ENCODE measurements at regions not wholly inside any gene's neighbourhood (a gene's known extent, or its start where the extent isn't known, plus 50 kb on each side); places are given as distances from the start of the nearest gene placed in this dataset.

- no peak overlapping the region for H2BK20ac ChIP-seq (ENCODE audit: low read depth, low read length)
- no peaks in the 10 kb centered on the region for H3K27me3 ChIP-seq (ENCODE audit: control insufficient read depth, insufficient read depth, low read length)
- H3K4ac ChIP-seq (ENCODE audit: low read depth, low read length): no peak overlapping the region
- peaks cover 48% of the 10 kb centered on the region for H3K9me3 ChIP-seq (ENCODE audit: control insufficient read depth, insufficient read depth, low read length)
- in situ Hi-C loops (cut with MboI; ENCODE audit: low sequenced_read_pairs): no loop called here
- no peaks in the 10 kb centered on the region for H3K79me1 ChIP-seq (ENCODE audit: low read depth in 1 of 2, low read length in 2 of 2)
- no TSS peak for BruUV-seq (replicated peaks)
- no peak overlapping the region for H4K5ac ChIP-seq (ENCODE audit: low read depth, low read length)
- POLR2A ChIA-PET (ENCODE audit: unreplicated experiment): no interaction called here
- H2BK120ac ChIP-seq (ENCODE audit: low read depth, low read length): no peak overlapping the region
- intact Hi-C loops (cut with micrococcal nuclease): no loop called here
- H3K9me1 ChIP-seq (ENCODE audit: insufficient read depth, low read length): no peaks in the 10 kb centered on the region
- H4K91ac ChIP-seq (ENCODE audit: insufficient read depth, low read depth, low read length): no peak overlapping the region
- no peak overlapping the region for H2BK15ac ChIP-seq (ENCODE audit: low read depth, low read length)
- no peak for TF ChIP-seq CHD1 (IDR thresholded peaks at IDR 0.05; ENCODE audit: low read depth, low read length)
- TF ChIP-seq RFX5 (IDR thresholded peaks at IDR 0.05; ENCODE audit: low read depth, low read length): no peak
- no peak for DNase-seq
- H2BK5ac ChIP-seq (ENCODE audit: low read depth, low read length, poor library complexity, severe bottlenecking): no peak overlapping the region
- no peak overlapping the region for H2AK9ac ChIP-seq (replicated peaks; ENCODE audit: low read depth, low read length, poor library complexity)
- H3K9ac ChIP-seq (ENCODE audit: low read depth, low read length): no peak overlapping the region
- H3K36me3 ChIP-seq (ENCODE audit: control insufficient read depth, insufficient read depth, low read length): no peaks in the 10 kb centered on the region
- H4K8ac ChIP-seq (ENCODE audit: low read depth in 2 of 2, low read length in 2 of 2): no peak overlapping the region
- no peak overlapping the region for H3K27ac ChIP-seq (ENCODE audit: insufficient read depth, low read length)
- no peak overlapping the region for H3K56ac ChIP-seq (ENCODE audit: extremely low read depth, insufficient read depth, low read length)
- H3K14ac ChIP-seq (replicated peaks; ENCODE audit: low read depth, low read length): no peak overlapping the region
- no peak overlapping the region for H2AFZ ChIP-seq (replicated peaks; ENCODE audit: low read length, poor library complexity)
- CTCF ChIA-PET: no interaction called here
- ATAC-seq (ENCODE audit: low read depth): no peak
- dilution Hi-C loops (cut with HindIII; ENCODE audit: low sequenced_read_pairs, unreplicated experiment): no loop called here
- no peak overlapping the region for H3K23ac ChIP-seq (ENCODE audit: low read depth, low read length)
- no peaks in the 10 kb centered on the region for H4K20me1 ChIP-seq (ENCODE audit: insufficient read depth, low read length)
- H2AK5ac ChIP-seq (ENCODE audit: low read depth, low read length): no peak overlapping the region
- H3K4me2 ChIP-seq (ENCODE audit: low read depth, low read length): no peak overlapping the region
- WGBS, 2 experiments (ENCODE audit: extremely low coverage in 2 of 2, insufficient read length in 1 of 2): 40% methylated on average over 1 of the region's 9 CpGs; no CpG with 5 or more reads in 1 of the 2 experiments
- no peak overlapping the region for H3K4me3 ChIP-seq (ENCODE audit: insufficient read depth, low read depth, low read length)
- no peaks in the 10 kb centered on the region for H3K4me1 ChIP-seq (ENCODE audit: control insufficient read depth, insufficient read depth, low read length)
- H3K18ac ChIP-seq (ENCODE audit: low read depth, low read length): no peak overlapping the region
These were observed 833.8 kb downstream of the TBC1D22A start for GRCh38 chr22:47596176-47596690.

Data from IMR-90 (cell line).